ENCODE measurements at regions not wholly inside any gene's neighbourhood (a gene's known extent, or its start where the extent isn't known, plus 50 kb on each side); places are given as distances from the start of the nearest gene placed in this dataset.

DNA sequence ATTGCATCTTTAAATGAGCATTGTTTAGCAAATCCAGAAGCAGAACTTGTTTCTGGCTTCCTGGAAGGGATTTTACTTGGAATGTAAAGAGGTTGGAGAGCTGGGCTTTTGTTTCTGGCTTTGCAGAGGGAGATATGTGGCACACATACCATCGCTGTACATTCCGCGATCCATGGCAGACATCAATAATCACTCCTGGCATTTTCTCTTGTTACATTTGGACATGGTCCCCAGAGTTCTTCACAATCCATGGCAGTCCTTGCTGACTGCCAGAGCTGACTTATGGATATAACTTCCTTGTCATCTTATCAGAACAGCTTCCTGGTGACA is 445.6 kb upstream of the SPRED2 start:
- DNase-seq, result no peak

DNA sequence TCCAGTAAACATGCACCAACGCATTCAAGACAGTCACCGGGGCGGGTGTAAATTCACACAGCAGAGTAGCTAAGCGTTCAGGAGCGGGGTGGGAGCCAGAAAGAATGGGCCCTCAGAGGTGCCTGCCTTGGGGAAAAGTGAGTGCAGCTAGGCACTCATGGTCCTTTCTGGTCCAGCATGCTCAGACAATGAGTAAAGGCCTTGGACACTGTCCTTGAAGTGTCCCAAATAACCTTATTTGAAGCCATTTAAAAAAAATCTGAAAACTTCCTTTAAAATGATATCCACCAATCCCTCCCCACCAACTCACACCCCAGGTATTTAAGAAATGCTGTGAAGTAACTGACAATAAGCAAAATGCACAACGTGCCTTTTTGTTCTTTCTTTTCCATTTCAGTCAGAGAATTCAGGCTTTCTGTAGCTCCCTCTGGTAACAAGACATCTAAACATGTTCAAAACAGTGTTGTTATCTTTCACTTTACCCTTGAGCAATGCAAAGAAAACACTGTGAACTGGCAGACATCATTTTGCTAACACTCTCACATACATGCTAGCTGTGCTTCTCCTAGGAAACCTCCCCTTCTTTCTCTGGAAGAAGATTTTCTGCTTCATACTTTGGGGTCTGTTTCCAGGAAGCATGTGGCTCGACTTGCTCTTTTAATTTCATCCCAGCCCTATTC is 445.1 kb upstream of the SPRED2 start:
- no peak for DNase-seq

DNA sequence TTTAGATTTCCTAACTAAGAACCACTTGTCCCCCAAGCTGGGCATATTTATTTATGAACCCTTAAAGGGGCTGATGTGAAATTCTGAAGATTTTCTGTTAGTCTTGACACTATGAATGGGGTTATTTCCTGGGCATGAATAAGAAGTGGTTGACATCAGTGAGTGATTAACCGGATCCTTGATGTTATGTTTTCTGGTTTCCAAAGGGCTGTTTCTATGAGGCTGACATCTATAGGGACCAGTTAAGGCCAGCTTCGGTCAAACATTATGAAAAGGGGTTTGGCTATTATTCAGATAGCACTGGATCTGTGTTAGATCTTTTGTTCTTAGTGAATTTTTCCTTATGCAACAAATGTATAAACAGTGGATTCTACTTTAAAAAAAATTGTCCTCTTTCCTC is 443.7 kb upstream of the SPRED2 start:
- DNase-seq, result no peak

DNA sequence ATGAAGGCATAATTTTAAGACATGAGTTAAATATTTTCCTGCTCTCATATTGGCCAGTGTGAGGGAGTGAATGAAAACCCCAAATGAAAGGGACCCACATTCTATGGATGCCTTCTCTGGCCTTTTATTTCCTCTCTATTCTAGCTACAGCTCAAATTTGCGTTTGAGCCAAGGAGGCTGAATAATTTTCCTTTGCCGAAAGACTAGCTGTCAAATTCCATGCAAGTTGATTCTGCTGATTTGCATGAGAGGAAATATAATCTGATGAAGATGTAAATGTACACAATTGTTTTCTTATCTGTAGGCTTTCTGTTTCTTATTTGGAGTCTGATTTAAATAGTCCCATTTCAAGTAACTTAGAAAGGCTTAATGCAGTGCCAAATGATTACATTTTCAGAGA is 438.4 kb upstream of the SPRED2 start:
- no peak for DNase-seq

DNA sequence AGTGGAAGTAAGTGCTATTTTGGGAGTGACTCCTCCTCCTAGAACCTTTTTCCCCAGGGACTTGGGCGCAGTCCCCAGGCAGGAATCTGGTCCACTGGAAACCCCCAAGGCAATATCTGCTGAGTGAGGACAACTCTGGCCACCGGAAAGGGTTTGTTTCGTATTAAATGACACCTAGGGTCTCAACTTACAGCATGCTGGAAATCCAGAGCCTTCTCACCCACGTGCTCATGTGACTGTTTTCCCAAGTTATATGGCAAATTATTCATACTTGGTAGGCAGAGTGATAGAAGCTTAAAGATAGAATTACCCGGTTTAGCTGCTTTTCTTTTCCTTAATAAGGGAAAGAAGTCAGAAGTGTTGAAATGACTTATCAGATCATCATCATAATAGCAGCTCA is 436.9 kb upstream of the SPRED2 start:
- no peak for DNase-seq

DNA sequence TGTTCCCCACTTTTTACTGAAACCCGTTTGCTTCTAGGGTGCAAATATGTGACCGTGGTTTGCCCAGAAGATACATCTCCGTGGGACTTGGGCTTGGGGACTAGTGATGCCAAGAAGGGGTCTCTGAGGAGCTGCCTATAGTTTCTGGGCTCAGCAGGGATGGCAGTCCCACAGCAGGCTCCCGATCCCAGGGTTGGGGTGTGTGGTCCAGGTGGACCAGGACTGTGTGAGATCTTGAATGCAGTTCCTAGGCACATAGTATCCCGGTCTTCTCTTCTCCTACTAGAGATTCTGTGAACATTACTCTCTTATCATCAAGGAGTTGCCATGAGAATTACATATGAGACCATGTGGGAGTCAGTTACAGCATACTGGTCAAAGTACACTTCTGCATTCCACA is 435.8 kb upstream of the SPRED2 start:
- DNase-seq, result no peak

DNA sequence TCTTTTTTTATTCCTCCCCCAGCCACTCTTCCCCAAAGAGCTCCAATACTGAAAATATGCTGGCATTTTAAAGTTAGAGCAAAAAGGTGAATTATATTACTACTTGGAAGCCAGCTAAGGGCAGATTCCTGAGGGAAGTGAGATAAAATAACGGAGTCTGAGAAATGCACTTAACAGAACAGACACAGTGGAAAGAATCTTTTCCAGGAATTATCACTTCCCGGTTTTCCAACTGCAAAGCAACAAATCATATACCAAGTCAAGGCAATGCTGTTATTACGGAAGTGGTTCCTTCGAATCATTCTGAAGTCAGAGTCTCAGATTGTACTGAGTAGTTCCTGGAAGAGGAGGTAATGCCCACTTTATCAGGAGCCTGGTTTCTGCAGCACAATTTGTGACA is 435.0 kb upstream of the SPRED2 start:
- DNase-seq, result no peak

DNA sequence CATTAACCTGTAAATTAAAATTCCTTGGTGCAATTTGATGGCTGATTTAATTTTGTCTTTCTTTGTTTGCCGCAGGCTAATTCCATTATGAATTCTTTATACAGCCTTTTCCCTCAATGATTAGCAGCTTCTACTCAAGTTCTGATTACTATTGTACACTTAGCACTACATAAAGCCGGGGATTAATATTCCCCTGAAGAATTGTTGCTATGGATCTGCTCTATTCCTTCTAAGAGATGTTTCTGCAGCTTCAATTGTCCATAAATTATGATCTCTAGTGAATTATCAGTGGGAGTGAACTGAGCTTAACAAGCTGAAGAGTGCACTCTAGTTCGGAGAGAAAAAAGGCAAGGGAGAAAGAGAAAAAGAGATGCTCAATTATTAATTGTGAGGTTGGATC is 433.7 kb upstream of the SPRED2 start:
- no peak for DNase-seq

DNA sequence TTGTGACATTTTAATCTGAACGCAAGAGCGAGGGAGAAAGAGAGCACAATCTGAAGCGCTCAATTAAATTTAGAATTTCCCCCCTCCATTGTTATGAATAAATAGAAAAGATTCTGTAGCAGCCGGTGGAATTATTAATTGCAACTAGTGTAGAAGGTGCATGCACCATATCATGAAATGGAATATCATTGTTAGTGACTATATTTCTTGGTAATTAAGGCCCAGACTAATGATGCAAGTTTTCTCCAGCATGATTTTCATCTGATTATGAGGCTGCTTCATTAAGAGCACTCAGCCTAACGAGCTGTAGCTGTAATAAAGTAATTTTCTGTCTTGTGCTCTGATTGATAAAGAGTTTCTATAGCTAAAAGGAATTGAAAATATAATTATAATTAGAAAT is 432.2 kb upstream of the SPRED2 start:
- DNase-seq, result no peak

DNA sequence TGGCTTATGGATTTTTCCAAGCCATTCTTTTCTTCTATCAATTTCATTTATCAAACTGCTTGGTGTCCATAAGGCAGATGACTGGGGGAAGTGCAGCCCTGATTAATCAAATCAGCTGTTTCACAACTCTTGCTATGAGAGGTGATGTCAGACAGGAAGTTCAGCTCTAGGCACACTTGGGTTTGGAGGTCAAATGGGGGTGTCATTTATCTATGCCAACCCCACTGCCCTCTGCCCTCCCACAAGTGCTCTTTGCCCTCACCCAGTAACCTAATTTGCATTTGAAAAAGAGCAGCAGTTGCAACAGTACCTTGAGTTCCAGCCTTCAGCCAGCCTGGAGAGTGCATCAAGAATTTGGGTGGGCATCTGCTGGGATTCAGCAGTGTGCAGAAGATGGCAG is 431.3 kb upstream of the SPRED2 start:
- no peak for DNase-seq

DNA sequence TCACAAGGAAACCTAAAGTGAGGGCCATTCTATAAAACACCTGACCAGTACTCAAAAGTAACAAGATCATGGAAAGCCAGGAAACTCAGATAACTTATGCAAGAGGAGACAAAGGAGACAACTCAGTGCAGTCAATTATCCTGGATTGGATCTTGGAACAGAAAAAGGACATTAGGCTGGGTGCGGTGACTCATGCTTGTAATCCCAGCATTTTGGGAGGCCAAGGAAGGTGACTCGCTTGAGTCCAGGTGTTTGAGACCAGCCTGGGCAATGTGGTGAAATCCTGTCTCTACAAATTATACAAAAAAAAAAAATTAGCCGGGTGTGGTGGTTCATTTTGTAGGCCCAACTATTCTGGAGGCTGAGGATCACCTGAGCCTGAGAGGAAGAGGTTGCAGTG is 424.5 kb upstream of the SPRED2 start:
- no peak for DNase-seq

DNA sequence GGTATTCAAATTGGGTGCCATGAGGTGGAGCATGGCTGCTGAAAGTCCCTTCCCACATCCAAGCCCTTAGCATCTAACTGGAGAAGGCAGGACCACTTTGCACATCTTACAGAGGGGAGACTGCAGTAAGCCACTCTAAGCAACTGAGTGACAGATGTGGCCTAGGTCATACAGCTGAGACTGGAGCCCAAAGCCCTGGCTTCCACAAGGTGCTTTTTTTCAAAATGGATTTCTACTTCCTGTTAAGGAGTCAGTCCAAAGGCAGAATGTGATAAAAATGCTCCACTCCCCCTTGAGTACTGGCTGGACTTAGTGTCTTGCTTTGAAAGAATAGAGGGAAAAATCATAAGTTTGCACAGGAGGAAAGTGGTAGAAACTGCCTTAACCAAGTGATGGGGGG is 424.0 kb upstream of the SPRED2 start:
- no peak for DNase-seq

DNA sequence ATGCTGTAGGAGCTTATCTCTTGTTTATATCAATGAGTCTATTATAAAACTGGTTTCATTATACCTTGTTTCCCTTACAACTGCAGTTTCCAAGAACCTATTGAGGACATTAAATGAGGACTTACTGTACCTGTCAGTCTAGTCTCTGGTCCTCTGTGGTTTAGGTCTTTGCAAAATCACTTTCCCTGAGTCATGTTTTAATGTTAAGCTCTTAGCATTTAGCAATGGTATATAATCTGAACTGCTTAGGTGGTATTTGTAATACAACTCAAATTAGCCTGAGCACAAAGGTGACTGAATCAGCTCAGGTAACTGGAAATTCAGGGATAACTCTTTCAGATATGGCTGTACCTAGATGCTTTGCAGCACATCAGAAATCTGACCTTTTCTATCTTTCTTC is 418.3 kb upstream of the SPRED2 start:
- DNase-seq, result no peak

DNA sequence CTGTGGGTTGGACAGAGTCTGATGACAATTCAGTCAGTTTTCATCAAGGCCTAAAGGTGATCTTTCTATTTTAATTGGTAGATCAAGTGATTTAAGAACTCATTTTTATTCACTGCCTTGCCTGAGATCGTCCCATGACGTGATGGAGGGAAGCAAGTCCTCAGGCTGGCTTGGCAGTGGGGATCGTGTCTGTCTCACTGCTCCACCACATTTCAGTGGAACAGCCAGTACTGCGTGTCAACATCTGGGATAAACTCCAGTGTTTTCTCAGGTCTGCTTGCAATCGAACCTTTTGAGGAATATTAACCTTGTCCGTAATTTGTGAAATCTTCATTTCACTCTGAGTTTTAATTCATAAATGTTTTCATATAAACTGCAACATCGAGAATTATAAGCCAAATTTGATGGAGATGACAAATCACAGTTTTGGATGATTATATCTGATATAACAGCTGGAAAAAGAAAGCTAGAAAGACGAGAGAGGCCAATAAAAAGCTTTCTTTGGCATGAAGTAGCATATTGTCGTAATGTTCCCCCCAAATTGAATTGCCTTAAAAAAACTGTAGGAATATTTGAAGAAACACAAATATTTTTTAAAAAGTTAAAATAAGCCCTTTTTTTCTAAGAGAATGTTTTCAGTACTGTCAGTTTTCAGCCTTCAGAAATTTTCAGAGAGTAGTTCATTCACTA is 414.7 kb upstream of the SPRED2 start:
- DNase-seq, result no peak

DNA sequence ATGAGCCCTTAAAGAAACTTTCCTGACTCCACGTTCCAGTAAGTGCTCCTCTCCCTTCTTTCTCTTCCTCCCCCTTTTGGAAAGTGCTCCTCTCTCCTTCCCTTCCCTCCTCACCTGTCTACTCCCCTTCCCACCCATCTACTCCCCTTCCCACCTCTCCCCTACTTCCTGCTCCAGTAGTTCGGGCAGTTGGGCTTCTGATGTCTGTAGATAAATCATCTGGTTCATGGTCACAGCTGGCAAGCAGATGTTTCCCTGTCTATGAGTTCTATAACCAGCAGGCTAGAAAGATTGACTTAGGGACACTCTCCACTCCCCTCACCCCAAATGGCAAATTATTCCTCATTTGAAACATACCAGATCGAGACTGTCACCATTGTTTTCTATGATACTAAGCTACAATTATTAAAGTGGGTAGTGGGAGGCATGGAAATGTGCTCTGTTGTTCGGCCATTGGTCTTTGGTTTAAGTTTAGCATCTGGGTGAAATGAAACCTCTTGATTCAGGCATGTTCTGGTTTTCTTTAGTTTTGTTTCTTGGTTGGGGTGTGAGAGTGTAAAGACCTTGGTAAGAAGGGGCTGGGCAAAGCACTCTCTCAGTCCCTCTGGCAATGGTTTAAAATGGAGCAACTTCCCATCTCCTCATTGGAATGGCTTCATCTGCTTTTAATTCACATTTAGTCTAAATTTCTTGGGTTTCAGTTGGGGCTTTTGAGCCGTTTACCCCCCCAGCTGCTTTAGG is 413.2 kb upstream of the SPRED2 start:
- DNase-seq, result no peak

DNA sequence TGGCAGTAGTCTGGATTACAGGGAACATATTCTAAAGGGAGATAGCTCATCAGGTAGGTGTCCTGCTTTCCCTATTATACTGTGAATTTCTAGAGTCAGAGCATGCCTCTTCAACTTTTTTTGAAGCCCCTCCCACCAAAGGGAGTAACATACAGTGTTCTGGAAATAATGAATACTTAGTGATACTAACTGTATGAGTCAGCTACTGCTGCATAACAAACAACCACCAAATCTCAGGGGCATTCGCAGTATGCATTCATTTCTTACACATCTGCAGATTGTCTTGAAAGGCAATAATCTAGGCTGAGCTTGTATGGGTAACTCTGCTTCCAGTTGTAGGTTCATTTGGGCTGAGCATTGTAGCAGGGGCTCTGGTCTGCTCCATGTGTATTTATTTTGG is 409.7 kb upstream of the SPRED2 start:
- DNase-seq, result no peak

DNA sequence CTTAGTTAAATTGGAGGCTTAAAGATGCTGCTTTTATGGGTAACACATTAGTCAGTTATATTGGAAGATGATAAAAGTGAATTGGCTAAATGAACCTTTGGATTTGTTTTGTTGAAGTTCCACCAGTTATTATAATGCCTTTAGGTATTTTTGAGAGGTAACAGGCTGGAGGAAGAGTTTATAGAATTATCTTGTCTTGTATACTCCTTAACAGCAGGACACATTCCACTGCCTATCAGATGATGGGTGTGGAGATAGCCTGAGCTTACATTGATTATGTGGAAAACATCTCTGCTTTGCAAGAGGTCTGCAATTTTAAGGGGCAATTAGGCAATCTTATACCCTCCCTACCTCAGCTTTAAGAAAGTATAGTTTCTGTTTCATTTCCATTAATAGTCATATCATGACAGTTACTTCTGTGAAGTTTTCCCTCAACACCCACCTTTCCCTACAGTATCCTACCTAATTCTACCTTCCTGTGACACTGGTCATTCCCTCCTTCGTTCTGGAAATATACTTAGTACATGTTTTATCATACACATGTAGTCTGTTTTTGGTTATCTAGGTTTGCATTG is 403.7 kb upstream of the SPRED2 start:
- DNase-seq, result no peak

DNA sequence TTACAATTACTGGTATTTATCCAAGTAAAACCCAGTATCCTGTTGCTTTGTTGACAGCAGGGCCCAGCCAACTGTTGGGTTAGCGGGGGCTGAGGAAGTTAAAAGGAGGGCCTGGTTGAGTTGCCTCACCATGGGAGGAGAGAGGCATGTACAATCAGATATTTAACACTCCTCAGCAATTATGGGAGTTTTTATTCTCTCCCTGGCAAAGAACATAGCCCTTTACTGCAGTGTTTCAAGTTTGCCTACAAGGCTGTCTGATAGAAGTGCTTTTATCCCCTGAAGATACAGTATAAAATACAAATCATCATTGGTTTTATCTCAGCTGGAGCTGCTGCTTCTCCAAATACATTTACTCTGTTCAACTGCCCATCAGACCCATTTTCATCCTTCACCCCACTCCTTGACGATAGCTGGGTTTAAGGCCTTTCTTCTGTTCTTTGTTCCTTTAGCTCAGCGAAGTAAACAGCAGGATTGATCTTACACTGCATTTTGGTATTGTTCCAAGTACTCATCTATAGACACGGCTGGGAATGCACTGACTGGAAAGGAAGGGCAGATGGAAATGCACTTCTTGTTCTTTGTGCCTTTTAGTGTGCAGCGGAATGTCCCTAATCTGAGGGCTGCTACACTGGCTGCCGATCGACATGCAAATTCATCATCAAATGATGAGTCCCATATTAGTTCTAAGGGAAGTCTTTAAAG is 402.5 kb upstream of the SPRED2 start:
- no peak for DNase-seq

DNA sequence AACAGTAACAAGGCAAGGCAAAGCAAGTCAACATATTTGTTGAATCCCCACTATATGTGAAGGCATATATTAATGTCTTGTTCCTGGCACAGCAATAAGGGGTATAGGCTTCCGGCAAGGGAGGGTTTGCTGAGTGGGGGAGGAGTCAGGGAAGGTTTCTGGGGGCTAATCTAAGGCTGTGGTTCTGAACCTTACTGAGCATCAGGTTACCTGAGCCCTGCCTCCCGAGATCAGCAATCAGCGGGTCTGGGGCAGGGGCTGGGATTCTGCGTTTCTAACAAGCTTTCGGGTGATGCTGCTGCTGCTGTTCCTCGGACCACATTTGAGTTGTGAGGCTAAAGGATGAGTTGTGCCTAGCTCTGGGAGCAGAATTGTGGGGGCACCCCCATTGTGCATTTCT is 401.7 kb upstream of the SPRED2 start:
- no peak for DNase-seq

DNA sequence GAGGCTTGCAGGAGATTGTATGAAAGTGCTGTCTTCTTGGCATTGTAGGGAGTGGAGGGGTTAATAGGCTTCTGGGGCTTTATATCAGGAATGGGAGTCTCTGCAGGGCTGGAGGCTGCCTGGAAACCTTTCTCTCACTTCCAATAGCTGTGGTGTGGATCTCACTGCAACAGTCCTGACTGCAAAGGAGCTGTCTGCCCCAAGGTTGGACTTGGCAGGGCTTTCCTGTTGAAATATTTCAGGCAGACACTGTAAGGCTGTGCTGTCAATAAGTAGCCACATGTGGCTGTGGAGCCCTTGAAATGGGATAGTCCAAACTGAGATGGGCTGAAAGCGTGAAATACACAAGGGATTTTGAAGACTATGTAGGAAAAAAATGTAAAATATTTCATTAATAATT is 399.1 kb upstream of the SPRED2 start:
- DNase-seq, result no peak

DNA sequence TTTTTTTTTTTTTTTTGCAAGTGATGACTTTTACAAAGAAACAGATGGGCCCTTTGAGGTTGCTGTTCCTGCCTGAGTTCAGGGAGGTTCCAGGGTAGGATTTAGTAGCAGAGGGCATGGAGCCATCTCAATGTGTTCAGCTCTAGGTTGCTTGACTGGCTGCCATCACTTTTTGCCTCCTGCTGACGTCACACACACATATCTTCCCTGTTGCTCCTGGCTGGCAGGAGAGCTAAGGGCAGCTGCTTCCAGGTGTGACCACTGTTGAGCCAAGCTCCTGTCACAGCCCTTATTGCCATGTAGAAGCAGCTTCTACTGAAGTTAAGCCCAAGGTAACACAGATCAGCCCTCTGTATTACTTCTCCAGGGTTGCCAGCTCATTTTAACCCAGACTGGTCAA is 394.2 kb upstream of the SPRED2 start:
- DNase-seq, result no peak

DNA sequence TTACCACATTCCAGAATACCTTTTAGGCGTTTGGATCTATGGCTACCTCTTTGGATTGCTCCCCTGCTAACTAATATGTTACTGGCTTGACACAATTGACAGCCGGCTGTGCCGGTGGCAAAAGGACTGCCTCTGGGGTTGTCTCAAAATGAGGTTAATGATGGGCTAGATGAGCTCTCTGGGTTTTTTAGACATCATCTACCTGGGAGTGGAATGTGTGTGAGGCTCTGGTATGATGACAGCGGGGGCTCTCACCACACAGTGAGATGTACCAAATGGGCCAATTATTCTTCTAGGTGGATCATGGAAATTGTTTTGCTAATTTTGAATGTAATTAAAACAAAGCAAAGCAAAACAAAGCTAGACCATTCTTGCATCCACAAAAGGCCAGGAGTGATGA is 391.1 kb upstream of the SPRED2 start:
- no peak for DNase-seq

DNA sequence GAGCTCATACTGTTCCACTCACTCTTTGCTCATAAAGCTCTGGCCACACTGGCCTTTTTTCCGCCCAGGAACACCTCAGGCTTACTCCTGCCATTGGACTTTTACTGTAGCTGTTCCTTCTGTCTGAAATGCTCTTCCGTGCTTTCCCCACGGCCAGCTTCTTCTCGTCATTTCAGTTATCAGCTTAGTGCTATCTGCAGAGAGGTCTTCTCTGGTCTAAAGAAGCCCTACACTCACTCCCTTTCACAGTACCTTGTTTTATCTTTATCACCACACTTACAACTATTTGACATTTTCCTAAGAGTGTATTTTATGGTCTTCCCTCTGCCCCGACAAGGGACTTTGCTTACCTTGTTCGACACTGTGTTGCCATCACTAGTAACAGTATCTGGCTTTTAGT is 388.1 kb upstream of the SPRED2 start:
- no peak for DNase-seq

DNA sequence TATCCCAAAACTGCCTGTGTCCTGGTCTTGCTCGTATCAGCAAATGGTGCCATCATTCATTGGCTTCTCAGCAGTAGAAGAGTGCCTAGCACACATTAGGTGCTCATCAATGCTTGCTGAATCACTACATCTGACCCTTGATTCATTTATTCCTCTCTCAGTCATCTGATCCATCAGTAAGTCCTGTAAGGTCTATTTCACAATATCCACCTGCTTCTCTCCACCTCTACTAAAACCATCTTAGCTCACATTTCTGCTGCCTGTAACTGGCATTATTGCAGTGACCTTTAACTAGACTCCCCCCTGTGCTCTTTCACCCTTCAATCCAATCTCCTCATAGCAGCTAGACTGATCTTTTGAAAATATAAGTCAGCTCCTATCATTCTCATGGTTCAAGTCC is 387.6 kb upstream of the SPRED2 start:
- no peak for DNase-seq

All from activated effector memory CD4-positive, alpha-beta T cell treated with anti-CD3 and anti-CD28 coated beads, Interleukin-2, amount 50 U/mL, for 16 hours (primary cell).